Lower lobe of right lung (tissue), 2 donors: ENCODE measurements at regions not wholly inside any gene's neighbourhood (a gene's known extent, or its start where the extent isn't known, plus 50 kb on each side); places are given as distances from the start of the nearest gene placed in this dataset.
"Not testable (repeated sequence)": the region's sequence is repeated elsewhere in the genome, so short reads cannot be mapped to it uniquely, and the experiment has no call there.

ENCODE experiments used
- ATAC-seq, 2 donors: fragments of 200-7000 bp; cut with Tn5 transposase; one replicate each; pipeline ENCODE4 v1.9.1; 2020 to 2022; ENCODE audit warnings: mild to moderate bottlenecking in 2 of 2, moderate library complexity in 2 of 2
- DNase-seq: peaks from one replicate; pipeline ENCODE4 v3.0.0-alpha.2; 2020
- H3K27ac ChIP-seq: fragments of 200-600 bp; one replicate; pipeline ENCODE4 v1.8.0; 2022
- H3K27me3 ChIP-seq: fragments of 200-600 bp; one replicate; pipeline ENCODE4 v1.8.0; 2022; ENCODE audit warnings: low read depth
- H3K36me3 ChIP-seq: fragments of 200-600 bp; one replicate; pipeline ENCODE4 v1.8.0; 2022; ENCODE audit warnings: mild to moderate bottlenecking
- H3K4me1 ChIP-seq: fragments of 200-600 bp; one replicate; pipeline ENCODE4 v1.8.0; 2022
- H3K4me3 ChIP-seq: fragments of 200-600 bp; one replicate; pipeline ENCODE4 v1.8.0; 2022; ENCODE audit warnings: mild to moderate bottlenecking
- H3K9me3 ChIP-seq: fragments of 200-600 bp; one replicate; pipeline ENCODE4 v1.8.0; 2022
- CTCF ChIP-seq: fragments of 200-600 bp; IDR thresholded peaks from one replicate; pipeline ENCODE4 v1.8.0; 2022; ENCODE audit warnings: antibody characterized with exemption, mild to moderate bottlenecking
- intact Hi-C: fragments of 100-400 bp; cut with DNase I; formaldehyde crosslinking; loops from one replicate; pipeline ENCODE4 v1.11.0; 2022
- donor health status: DM: no; HTN: yes; CAD: no; lungs with severe emphysema.

- intact Hi-C loops, result no loop called here
- H3K9me3 ChIP-seq, result no peaks in the 10 kb centered on the region
- DNase-seq (no peak), ATAC-seq (no peak)
- no peaks in the 10 kb centered on the region for H3K36me3 ChIP-seq
- no peaks in the 10 kb centered on the region for H3K27me3 ChIP-seq
- H3K27ac ChIP-seq, result no peak overlapping the region
- no peak for TF ChIP-seq CTCF
- no peak overlapping the region for H3K4me3 ChIP-seq
- no peaks in the 10 kb centered on the region for H3K4me1 ChIP-seq
These were observed 472.3 kb upstream of the EYS start for GRCh38 chr6:66179361-66179760.

GRCh38 chr6:66173587-66173986 lies 466.6 kb upstream of the EYS start:
- H3K4me1 ChIP-seq, result no peaks in the 10 kb centered on the region
- peaks cover 14% of the 10 kb centered on the region for H3K9me3 ChIP-seq
- no peak overlapping the region for H3K4me3 ChIP-seq
- DNase-seq (no peak), ATAC-seq (no peak)
- intact Hi-C loops, result no loop called here
- H3K27me3 ChIP-seq, result no peaks in the 10 kb centered on the region
- H3K27ac ChIP-seq, result no peak overlapping the region
- no peak for TF ChIP-seq CTCF
- H3K36me3 ChIP-seq, result no peaks in the 10 kb centered on the region

GRCh38 chr6:66166713-66167112 lies 459.7 kb upstream of the EYS start:
- H3K9me3 ChIP-seq, H3K4me3 ChIP-seq, H3K36me3 ChIP-seq, H3K4me1 ChIP-seq, H3K27me3 ChIP-seq, ATAC-seq, intact Hi-C loops, H3K27ac ChIP-seq: not testable (repeated sequence)
- DNase-seq, result peak; percentile 24

GRCh38 chr6:66161546-66162108 lies 454.6 kb upstream of the EYS start:
- H3K27ac ChIP-seq, result no peak overlapping the region
- no peak for TF ChIP-seq CTCF
- H3K4me3 ChIP-seq, result no peak overlapping the region
- H3K4me1 ChIP-seq, result no peaks in the 10 kb centered on the region
- no peaks in the 10 kb centered on the region for H3K27me3 ChIP-seq
- ATAC-seq (no peak), DNase-seq (no peak)
- H3K36me3 ChIP-seq, result no peaks in the 10 kb centered on the region
- H3K9me3 ChIP-seq, result peaks cover 15% of the 10 kb centered on the region
- intact Hi-C loops, result no loop called here

GRCh38 chr6:66159937-66160336 lies 452.9 kb upstream of the EYS start:
- DNase-seq, result no peak
- no peak for ATAC-seq
- TF ChIP-seq CTCF, result no peak
- Histone ChIP-seq H3K4me1 (no peaks in the 10 kb centered on the region), H3K9me3 (peaks cover 15% of the 10 kb centered on the region), H3K27me3 (no peaks in the 10 kb centered on the region), H3K36me3 (no peaks in the 10 kb centered on the region), H3K27ac (no peak overlapping the region), H3K4me3 (no peak overlapping the region)
- intact Hi-C loops, result no loop called here

GRCh38 chr6:66153247-66153646 lies 446.2 kb upstream of the EYS start:
- Histone ChIP-seq H3K27me3 (no peaks in the 10 kb centered on the region), H3K9me3 (no peaks in the 10 kb centered on the region), H3K36me3 (no peaks in the 10 kb centered on the region), H3K27ac (no peak overlapping the region), H3K4me3 (no peak overlapping the region), H3K4me1 (no peaks in the 10 kb centered on the region)
- no peak for TF ChIP-seq CTCF
- intact Hi-C loops, result no loop called here
- ATAC-seq (no peak), DNase-seq (no peak)
